Activated T-cell treated with anti-CD3 and anti-CD28 coated beads for 48 hours (primary cell): ENCODE measurements at regions not wholly inside any gene's neighbourhood (a gene's known extent, or its start where the extent isn't known, plus 50 kb on each side); places are given as distances from the start of the nearest gene placed in this dataset.

ENCODE experiments used
- DNase-seq: peaks from one replicate; pipeline ENCODE4 v3.0.0-alpha.2; 2020; ENCODE audit warnings: low read depth

- no peak for DNase-seq
Measured at GRCh38 chr4:81627590-81627989, 155.9 kb upstream of the RASGEF1B start.

DNA sequence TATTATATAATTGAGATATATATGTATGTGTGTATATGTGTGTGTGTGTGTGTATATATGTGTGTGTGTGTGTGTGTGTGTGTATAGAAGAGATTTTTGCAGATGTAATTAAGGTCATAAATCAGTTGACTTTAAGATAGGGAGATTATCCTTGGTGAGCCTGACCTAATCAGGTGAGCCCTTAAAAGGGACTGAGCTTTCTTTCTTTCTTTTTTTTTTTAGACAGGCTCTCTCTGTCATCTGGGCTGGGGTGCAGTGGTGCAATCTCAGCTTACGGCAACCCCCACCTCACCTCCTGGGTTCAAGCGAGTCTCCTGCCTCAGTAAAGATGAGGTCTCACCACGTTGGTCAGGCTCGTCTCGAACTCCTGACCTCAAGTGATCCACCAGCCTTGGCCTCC, 155.1 kb upstream of the RASGEF1B start:
- DNase-seq: no peak

DNA sequence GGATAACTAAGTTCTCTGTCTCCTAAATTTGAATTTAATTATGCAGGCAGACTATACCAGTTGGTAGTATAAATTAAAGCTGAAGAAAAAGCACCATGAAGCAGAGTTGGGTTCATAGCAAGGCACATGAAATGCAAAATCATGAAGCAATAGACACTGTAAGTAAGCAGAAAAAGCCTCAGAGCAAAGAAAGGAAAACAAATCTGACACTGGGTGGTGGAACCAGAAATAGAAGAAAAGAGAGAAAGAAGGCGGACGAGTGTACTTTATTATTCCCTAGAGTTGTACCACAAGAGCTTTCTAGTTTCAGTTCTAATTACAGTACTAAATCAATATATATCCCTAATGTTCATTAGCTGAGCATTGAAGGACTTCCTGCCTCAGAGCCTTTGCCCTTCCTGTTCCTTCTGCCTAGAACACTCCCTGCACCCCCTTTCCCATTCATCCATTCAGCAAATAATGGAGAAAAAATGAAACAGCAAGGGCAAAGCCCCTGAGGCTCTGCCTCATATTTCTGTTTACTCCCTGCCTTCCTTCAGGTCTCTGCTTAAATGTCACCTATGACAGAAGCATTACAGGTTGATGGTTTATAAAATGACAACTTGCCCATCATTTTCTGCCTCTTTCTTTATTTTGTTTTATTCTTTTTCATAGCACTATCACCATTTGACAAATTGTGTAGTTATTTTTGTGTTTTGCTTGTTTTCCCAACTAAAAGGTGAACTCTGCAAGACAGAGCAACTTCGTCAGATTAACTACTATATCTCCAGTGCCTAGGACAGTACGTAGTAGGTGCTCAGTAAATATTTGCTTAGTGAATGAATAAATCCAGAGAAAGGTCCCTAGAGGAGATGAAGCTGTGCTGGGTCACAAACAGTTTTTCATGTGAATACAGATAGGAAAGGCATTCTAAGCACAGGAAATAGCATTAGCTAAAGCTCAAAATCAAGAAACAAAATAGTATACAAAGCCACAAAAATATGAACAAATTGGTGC, 154.0 kb upstream of the RASGEF1B start:
- DNase-seq: no peak

DNA sequence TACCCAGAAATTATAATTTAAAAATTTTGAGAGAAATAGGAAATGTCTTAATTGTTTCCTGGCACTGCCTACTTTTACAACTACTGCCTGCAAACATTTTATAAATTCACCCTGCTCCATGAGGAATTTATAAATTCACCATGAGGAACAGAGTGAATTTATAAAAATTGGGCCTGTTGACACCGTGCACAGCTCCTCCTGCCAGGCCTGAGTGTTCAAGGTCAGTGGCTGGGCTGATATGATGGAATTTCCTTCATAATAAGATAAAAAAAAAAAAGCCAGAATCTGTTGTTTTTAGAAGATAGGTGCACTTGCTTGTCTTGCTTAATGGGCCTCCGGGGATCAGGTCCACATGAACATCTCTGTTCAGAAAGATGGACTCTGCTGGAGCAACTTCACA, 151.7 kb upstream of the RASGEF1B start:
- no peak for DNase-seq

- no peak for DNase-seq
Measured at GRCh38 chr4:81622474-81623184, 150.9 kb upstream of the RASGEF1B start.

DNA sequence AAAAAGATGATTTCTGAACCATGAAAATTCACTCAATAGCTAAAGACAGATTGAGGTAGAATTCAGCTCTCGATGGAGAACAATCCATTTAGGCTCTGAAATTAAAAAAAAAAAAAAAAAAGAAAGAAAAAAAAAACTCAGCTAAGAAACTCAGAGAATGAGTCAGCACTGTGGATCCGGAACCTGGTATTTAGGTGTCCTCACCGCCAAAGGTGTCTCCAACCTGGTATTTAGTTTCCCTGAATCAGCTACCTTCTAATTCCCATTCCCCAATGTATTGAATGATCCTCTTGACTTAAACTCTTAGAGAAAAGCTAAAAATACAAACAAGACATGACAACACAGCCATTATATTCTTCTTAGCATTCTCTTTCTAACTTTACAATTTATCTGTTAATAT, 150.3 kb upstream of the RASGEF1B start:
- no peak for DNase-seq

DNA sequence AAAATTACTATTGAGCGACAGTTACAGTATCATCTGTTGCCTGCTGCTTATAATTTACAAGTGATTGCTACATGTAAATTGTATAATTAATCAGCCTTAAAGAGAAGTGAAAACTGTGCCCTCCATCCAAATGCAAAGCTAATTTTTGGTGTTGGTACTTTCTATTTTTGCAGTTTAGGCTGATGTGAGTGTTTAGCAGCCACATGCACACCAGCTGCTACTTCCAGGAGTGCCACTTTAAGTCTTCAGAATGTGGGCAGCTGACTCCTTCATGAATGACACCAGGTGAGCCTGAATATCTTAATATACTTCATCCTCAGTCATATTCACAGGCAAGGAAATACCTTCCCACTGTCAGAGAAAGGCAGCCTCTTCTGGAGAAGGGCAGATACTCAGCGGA, 149.8 kb upstream of the RASGEF1B start:
- DNase-seq: no peak

DNA sequence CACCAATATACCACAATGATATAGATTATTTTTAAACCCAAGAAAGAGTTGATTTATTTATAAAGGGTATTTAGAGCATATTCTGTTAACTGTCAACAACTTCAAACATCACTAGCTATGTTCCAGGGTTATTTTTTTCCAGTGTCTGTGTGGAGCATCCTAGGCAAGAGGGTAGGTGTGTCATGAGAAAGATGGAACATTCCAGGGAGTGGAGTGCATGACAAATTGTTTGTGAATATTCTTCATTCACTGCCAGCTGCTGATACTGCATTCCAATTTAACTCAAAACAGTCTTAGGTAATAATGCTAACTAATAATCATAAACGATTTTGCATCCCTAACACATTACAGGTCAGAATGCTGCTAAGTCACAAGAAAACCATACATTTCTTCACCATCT, 148.7 kb upstream of the RASGEF1B start:
- DNase-seq: no peak

- DNase-seq: no peak
Measured at GRCh38 chr4:81617545-81617944, 145.8 kb upstream of the RASGEF1B start.

DNA sequence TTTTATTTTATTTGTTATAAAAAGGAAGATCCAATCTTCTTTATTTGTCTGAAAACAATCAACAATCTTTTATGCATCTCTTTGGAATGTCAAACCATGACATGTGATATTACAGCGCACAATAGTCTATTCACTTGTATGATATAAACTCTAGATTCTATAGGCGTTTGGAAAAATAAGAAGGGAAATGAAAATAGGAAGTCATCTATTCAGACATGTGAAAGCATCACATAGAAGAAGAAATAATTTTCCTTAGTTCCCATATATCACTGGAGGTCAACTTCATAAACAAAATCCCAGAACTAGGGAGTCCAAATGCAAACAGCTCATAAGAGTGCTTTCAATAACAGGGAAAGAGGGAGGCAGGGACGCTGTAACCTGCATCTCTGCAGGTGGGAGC, 139.5 kb upstream of the RASGEF1B start:
- DNase-seq: no peak

- DNase-seq: no peak
Measured at GRCh38 chr4:81609844-81610243, 138.1 kb upstream of the RASGEF1B start.

- DNase-seq: no peak
Measured at GRCh38 chr4:81607950-81608349, 136.2 kb upstream of the RASGEF1B start.

DNA sequence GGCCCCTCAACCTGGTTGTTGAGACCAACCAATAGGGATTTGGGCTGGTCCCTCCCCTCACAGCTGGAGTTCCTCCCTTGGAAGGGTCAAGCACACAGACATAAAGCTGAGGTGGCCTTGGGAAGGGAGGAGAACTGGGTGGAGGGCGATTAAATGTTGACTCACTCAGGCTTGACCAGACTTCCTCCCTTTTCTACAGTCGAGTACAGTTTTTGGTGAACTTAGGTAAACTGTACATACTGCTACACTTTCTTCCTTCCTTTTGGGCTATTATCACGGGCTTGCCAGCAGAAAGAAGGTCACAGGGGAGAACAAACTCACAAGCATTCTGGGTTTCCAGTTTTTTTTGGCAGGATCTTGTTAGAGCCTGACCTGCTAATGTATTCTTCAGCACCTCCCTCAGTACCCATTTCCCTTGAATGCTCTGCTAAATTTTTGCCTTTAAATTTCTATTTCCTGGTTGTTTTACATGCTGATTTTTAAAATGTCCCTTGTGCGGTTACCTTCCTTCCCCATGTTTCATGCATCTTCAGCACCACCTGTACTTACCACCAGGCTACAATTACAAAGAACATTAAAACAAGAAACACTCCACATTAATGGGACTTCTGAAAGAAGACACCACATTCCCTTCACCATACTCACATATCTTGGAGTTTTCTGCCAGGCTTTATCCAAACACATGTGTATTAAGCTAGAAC, 135.2 kb upstream of the RASGEF1B start:
- no peak for DNase-seq

GRCh38 chr4:81606166-81606565, 134.5 kb upstream of the RASGEF1B start:
- no peak for DNase-seq

DNA sequence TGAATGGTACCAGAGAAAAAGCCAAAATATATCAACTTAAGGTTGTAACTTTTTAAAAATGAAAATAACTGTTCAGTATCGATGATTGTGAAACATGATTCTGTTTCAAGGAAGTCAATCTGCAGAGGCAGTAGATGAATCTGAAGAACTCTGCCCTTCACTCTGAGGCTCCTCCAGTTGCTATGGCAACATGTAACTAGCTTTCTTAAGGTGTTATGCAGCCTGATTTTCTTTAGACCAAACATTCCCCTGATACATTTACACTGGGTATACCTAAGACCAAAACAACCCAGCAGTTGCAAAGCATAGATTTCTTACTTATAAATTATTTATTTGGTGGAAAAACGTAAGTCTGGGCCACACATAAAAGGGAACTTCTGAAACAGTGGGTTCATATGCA, 133.6 kb upstream of the RASGEF1B start:
- DNase-seq: no peak

- no peak for DNase-seq
Measured at GRCh38 chr4:81604683-81605218, 133.0 kb upstream of the RASGEF1B start.

GRCh38 chr4:81602854-81603253, 131.1 kb upstream of the RASGEF1B start:
- DNase-seq: no peak

- DNase-seq: no peak
Measured at GRCh38 chr4:81601358-81601694, 129.6 kb upstream of the RASGEF1B start.

GRCh38 chr4:81600520-81601357, 129.0 kb upstream of the RASGEF1B start:
- DNase-seq: no peak

- DNase-seq: no peak
Measured at GRCh38 chr4:81599742-81600380, 128.2 kb upstream of the RASGEF1B start.
